ENCODE measurements at regions not wholly inside any gene's neighbourhood (a gene's known extent, or its start where the extent isn't known, plus 50 kb on each side); places are given as distances from the start of the nearest gene placed in this dataset.

GRCh38 chr11:71079795-71080194, 172.6 kb downstream of the SHANK2 start:
- in situ Hi-C loops (cut with MboI; ENCODE audit: low sequenced_read_pairs, unreplicated experiment), result no loop called here
- TF ChIP-seq, protein P1, sequence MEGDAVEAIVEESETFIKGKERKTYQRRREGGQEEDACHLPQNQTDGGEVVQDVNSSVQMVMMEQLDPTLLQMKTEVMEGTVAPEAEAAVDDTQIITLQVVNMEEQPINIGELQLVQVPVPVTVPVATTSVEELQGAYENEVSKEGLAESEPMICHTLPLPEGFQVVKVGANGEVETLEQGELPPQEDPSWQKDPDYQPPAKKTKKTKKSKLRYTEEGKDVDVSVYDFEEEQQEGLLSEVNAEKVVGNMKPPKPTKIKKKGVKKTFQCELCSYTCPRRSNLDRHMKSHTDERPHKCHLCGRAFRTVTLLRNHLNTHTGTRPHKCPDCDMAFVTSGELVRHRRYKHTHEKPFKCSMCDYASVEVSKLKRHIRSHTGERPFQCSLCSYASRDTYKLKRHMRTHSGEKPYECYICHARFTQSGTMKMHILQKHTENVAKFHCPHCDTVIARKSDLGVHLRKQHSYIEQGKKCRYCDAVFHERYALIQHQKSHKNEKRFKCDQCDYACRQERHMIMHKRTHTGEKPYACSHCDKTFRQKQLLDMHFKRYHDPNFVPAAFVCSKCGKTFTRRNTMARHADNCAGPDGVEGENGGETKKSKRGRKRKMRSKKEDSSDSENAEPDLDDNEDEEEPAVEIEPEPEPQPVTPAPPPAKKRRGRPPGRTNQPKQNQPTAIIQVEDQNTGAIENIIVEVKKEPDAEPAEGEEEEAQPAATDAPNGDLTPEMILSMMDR (IDR thresholded peaks at IDR 0.05; ENCODE audit: borderline replicate concordance, control extremely low read depth, extremely low read depth, insufficient read depth, missing control alignments), result no peak
- no peak for DNase-seq (ENCODE audit: low spot score)

GRCh38 chr11:71078482-71078881, 173.9 kb downstream of the SHANK2 start:
- TF ChIP-seq, protein P1 (IDR thresholded peaks at IDR 0.05; ENCODE audit: borderline replicate concordance, control extremely low read depth, extremely low read depth, insufficient read depth, missing control alignments), result no peak
- in situ Hi-C loops (cut with MboI; ENCODE audit: low sequenced_read_pairs, unreplicated experiment), result no loop called here
- no peak for DNase-seq (ENCODE audit: low spot score)

DNA sequence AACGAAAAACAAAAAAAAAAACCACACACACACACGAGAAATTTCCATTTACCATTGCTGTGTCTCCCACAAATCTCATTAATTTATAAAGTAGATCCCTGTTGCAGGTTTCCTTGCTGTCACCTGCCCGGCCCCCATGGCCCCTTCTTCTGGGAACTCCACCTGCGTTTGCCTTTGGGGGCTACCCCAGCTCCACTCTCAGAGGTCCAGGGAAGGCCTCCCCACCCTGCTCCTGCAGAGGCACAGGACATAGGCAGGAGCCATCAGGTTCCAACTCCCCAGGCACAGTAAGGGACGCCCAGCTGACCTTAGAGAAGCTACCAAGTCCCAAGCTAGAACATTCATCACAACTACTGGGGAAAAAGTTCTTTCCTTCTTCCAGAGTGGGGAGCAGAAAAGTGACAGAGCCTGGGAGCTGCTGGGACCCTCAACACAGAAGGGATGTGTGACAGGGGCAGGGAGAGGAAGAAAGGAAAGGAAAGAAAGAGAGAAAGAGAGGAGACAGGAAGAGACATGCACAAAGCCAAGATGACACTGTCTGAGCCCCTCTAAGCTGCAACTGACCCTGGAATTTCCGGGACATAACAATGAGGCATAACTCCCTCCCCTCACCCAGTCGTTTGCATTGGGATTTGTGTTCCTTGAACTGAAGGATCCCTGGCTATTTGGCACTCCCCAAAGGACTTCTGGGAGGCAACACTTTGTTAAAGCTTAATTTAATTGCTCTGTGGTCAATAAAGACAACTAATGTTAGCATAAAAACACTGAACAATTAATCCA, 175.7 kb downstream of the SHANK2 start:
- TF ChIP-seq, protein P1 (IDR thresholded peaks at IDR 0.05; ENCODE audit: borderline replicate concordance, control extremely low read depth, extremely low read depth, insufficient read depth, missing control alignments), result no peak
- in situ Hi-C loops (cut with MboI; ENCODE audit: low sequenced_read_pairs, unreplicated experiment), result no loop called here
- DNase-seq (ENCODE audit: low spot score), result no peak

- in situ Hi-C loops (cut with MboI; ENCODE audit: low sequenced_read_pairs, unreplicated experiment), result no loop called here
- no peak for DNase-seq (ENCODE audit: low spot score)
- TF ChIP-seq, protein P1 (IDR thresholded peaks at IDR 0.05; ENCODE audit: borderline replicate concordance, control extremely low read depth, extremely low read depth, insufficient read depth, missing control alignments), result no peak
Measured at GRCh38 chr11:71075871-71076420, 176.4 kb downstream of the SHANK2 start.

DNA sequence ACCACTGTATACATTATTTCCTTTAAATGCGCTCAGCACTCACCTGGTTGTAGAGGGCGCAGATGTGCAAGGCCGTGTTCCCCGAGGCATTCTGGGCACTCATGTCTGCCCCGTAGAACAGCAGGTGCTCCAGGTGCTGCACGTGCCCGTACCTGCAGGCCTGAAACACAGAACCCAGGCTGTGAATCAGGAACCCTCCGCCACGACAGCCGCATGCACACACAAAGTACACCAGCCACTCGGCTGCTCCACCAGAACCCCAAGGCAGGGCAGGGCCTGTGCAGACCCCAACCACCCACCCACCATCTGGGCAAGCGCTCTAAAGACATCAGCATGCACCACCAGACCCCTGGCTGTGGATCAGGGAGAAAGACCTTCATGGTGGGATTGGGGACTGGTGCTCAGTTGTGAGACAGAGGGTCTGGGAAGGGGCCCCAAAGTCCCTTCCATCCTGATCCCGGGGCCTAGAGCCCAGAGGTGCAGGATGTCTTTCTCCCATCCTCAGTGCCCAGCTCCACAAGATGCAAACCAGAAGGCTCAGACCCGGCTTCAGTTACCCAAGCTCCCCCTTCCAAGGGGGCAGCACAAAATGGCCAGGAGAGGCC, 177.2 kb downstream of the SHANK2 start:
- TF ChIP-seq, protein P1 (IDR thresholded peaks at IDR 0.05; ENCODE audit: borderline replicate concordance, control extremely low read depth, extremely low read depth, insufficient read depth, missing control alignments), result no peak
- no peak for DNase-seq (ENCODE audit: low spot score)
- in situ Hi-C loops (cut with MboI; ENCODE audit: low sequenced_read_pairs, unreplicated experiment), result no loop called here

GRCh38 chr11:71071736-71072509, 180.5 kb downstream of the SHANK2 start:
- in situ Hi-C loops (cut with MboI; ENCODE audit: low sequenced_read_pairs, unreplicated experiment), result no loop called here
- no peak for DNase-seq (ENCODE audit: low spot score)
- TF ChIP-seq, protein P1 (IDR thresholded peaks at IDR 0.05; ENCODE audit: borderline replicate concordance, control extremely low read depth, extremely low read depth, insufficient read depth, missing control alignments), result no peak
